Tibial artery (tissue), 4 donors: ENCODE measurements at regions not wholly inside any gene's neighbourhood (a gene's known extent, or its start where the extent isn't known, plus 50 kb on each side); places are given as distances from the start of the nearest gene placed in this dataset.

Experiments used
- DNase-seq, 2 donors: peaks; one replicate each; pipeline ENCODE4 v3.0.0-alpha.2; 2019
- H3K27ac ChIP-seq, 2 donors: fragments of 200-600 bp; sonication (generic) in 1 of 2; 1 replicate in 1 of 2; 2 replicates in 1 of 2; pipeline ENCODE4 v1.5.1; 2018 to 2019; ENCODE audit warnings: mild to moderate bottlenecking in 1 of 2
- H3K27me3 ChIP-seq, 2 donors: fragments of 200-600 bp; sonication (generic) in 1 of 2; one replicate each; pipeline versions ENCODE4 v1.5.1 to v1.6.0; 2016 to 2019
- H3K36me3 ChIP-seq, 3 donors: fragments of 200-600 bp; sonication (generic) in 2 of 3; one replicate each; pipeline ENCODE4 v1.5.1; 2016 to 2019; ENCODE audit warnings: mild to moderate bottlenecking in 2 of 3
- H3K4me1 ChIP-seq, 4 donors: fragments of 200-600 bp; sonication (generic) in 2 of 4; 1 replicate in 3 of 4; 2 replicates in 1 of 4; pipeline ENCODE4 v1.5.1; 2016 to 2019
- H3K4me3 ChIP-seq, 2 donors: fragments of 200-600 bp; sonication (generic) in 1 of 2; 1 replicate in 1 of 2; 2 replicates in 1 of 2; pipeline ENCODE4 v1.5.1; 2018 to 2019; ENCODE audit warnings: mild to moderate bottlenecking in 2 of 2
- H3K9me3 ChIP-seq, 3 donors: fragments of 200-600 bp; sonication (generic) in 1 of 3; one replicate each; pipeline ENCODE4 v1.5.1; 2016 to 2019
- intact Hi-C: fragments of 100-400 bp; cut with DNase I; formaldehyde crosslinking; loops from one replicate; pipeline ENCODE4 v1.15.0; 2023; ENCODE audit warnings: low total_unique reads
- TF ChIP-seq, protein P1 (sequence below), 2 experiments: fragments of 200-600 bp in 1 of 2; fragments of 450-650 bp in 1 of 2; IDR thresholded peaks; one replicate each; pipeline ENCODE4 v1.5.1; 2017 to 2019; ENCODE audit warnings: antibody characterized with exemption in 2 of 2, mild to moderate bottlenecking in 1 of 2, moderate library complexity in 1 of 2

DNA sequence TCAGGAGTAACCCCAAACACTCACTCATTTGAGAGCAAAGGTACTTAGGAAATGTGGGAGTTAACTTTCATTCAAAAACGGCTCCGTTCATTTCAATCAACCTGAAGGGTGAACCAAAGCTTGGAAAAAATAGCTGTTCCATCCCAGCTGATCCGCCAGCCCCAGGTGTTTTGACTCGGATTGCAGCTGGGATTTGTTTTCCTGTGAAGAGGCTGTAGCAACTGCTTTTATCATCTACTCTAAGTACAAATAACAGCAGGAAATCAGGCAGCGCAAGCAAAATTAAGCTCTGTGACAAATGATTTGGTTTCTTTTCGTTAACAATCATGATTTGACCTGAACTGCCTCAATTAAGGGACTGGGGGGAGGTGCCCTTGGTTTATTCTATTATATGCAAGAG lies 154.7 kb downstream of the BEND2 start:
- Histone ChIP-seq H3K9me3 (no peaks in the 10 kb centered on the region), H3K36me3 (no peaks in the 10 kb centered on the region), H3K27ac (no peak overlapping the region), H3K4me1 (no peaks in the 10 kb centered on the region), H3K27me3 (no peaks in the 10 kb centered on the region), H3K4me3 (no peak overlapping the region)
- DNase-seq = no peak
- intact Hi-C loops = no loop called here
- TF ChIP-seq, protein P1, sequence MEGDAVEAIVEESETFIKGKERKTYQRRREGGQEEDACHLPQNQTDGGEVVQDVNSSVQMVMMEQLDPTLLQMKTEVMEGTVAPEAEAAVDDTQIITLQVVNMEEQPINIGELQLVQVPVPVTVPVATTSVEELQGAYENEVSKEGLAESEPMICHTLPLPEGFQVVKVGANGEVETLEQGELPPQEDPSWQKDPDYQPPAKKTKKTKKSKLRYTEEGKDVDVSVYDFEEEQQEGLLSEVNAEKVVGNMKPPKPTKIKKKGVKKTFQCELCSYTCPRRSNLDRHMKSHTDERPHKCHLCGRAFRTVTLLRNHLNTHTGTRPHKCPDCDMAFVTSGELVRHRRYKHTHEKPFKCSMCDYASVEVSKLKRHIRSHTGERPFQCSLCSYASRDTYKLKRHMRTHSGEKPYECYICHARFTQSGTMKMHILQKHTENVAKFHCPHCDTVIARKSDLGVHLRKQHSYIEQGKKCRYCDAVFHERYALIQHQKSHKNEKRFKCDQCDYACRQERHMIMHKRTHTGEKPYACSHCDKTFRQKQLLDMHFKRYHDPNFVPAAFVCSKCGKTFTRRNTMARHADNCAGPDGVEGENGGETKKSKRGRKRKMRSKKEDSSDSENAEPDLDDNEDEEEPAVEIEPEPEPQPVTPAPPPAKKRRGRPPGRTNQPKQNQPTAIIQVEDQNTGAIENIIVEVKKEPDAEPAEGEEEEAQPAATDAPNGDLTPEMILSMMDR (IDR thresholded peaks at IDR 0.05) = no peak

DNA sequence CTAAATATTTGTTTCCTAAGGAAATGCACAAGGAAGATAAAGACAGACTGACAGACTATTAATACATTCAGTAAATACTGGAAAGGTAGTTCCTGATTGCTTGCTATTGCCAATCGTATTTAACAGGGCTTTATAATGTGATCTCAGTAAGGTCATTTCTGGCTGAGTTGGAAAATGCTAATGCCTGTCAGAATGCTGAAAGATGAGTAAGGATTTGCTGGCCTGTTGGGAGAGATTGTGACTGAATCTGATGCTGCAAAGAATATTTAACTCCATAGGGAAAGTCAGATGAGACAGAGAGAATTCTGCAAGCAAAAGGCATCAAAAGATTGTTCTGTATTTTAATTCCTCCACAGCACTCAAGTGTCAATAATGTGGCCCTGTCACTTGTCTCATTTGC lies 169.0 kb downstream of the BEND2 start:
- Histone ChIP-seq H3K4me3 (no peak overlapping the region), H3K27ac (no peak overlapping the region), H3K27me3 (no peaks in the 10 kb centered on the region), H3K4me1 (no peaks in the 10 kb centered on the region), H3K36me3 (no peaks in the 10 kb centered on the region), H3K9me3 (no peaks in the 10 kb centered on the region)
- DNase-seq = no peak
- TF ChIP-seq, protein P1 (IDR thresholded peaks at IDR 0.05) = no peak
- intact Hi-C loops = no loop called here

DNA sequence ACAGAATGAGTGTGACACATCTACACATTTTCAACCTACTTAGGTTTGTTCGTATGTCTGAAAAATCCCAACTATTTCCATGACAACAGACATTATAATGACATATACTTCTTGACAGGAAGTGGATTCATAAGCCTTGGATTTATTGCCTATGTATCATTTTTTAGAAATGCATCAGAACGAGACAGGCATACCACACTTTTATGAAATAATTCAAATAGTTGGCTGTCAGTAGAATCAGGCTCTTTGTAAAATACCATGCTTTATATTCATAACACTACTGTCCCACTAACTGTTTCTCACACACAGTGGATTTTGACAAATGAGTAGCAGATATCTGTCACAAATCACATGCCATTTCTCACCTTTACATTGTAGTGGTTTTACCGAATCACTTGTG lies 173.2 kb downstream of the BEND2 start:
- intact Hi-C loops = no loop called here
- TF ChIP-seq, protein P1 (IDR thresholded peaks at IDR 0.05) = no peak
- DNase-seq = no peak
- H3K36me3 ChIP-seq = no peaks in the 10 kb centered on the region
- no peak overlapping the region for H3K4me3 ChIP-seq
- no peaks in the 10 kb centered on the region for H3K4me1 ChIP-seq
- H3K27ac ChIP-seq = no peak overlapping the region
- no peaks in the 10 kb centered on the region for H3K9me3 ChIP-seq
- H3K27me3 ChIP-seq = no peaks in the 10 kb centered on the region

DNA sequence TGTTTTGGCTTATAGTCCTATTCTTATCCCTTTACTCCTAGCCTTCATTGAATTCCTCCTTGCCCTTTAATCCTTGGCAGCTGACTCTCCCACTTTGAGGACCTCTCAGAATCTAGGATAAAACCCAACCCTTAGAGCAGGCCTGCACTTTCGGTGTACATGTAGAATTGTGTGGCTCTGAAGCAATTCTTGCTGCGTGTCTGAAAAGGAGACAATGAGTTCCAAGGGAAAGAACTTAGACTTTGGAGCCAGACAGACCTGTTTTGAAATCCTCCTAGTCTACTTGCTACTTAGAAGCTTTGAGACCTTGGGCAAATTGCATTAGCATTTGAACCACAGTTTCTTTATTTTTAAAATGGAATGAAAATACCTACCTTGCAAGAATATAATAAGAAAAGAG lies 175.2 kb downstream of the BEND2 start:
- Histone ChIP-seq H3K4me1 (no peaks in the 10 kb centered on the region), H3K27me3 (no peaks in the 10 kb centered on the region), H3K4me3 (no peak overlapping the region), H3K27ac (no peak overlapping the region), H3K36me3 (no peaks in the 10 kb centered on the region), H3K9me3 (no peaks in the 10 kb centered on the region)
- TF ChIP-seq, protein P1 (IDR thresholded peaks at IDR 0.05) = no peak
- intact Hi-C loops = no loop called here
- no peak for DNase-seq

DNA sequence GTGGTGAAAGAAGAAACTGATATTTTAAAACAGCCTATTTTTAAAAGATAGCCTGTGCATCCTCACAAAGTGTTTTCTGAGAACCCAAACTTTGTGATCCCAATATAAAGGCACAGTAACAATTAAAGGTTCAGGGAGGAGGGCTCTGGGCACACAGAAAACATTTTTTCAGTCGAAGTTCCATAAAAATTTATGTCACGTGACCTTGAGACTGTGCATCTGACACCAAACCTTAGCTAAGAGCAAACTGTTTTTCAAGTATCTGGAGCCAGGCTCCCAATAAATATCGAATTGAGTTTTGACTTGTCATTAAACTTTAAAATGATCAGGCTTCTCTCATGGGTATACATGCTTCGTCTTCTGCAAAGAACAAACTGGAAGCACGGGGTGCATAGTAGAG lies 177.9 kb downstream of the BEND2 start:
- Histone ChIP-seq H3K4me3 (no peak overlapping the region), H3K27me3 (no peaks in the 10 kb centered on the region)
- TF ChIP-seq, protein P1 (IDR thresholded peaks at IDR 0.05) = no peak

DNA sequence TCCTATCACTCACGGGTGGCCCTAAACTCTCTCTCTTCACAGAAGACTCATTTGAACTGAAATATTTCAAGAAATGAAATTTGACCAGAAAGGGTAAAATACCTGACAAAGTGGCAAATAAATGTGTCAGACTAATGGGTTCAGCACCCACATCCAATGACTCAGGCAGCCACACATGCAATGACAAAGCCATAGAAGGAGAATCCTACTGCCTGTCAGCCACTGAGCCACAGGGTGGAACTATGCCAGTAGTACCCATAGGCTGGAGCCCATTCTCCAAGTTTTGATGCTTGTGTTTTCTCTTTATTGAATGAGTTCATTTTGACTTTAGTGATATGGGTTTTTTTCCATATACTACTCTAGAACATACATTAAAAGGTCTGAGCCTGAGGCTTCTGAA lies 179.0 kb downstream of the BEND2 start:
- intact Hi-C loops = no loop called here
- TF ChIP-seq, protein P1 (IDR thresholded peaks at IDR 0.05) = no peak
- no peak for DNase-seq
- H3K27me3 ChIP-seq = no peaks in the 10 kb centered on the region
- no peak overlapping the region for H3K4me3 ChIP-seq
- no peaks in the 10 kb centered on the region for H3K9me3 ChIP-seq
- no peaks in the 10 kb centered on the region for H3K36me3 ChIP-seq
- no peak overlapping the region for H3K27ac ChIP-seq
- H3K4me1 ChIP-seq = no peaks in the 10 kb centered on the region

More for the DNA sequence above, 177.9 kb downstream of the BEND2 start:
- H3K9me3 ChIP-seq = no peaks in the 10 kb centered on the region
- no peak for DNase-seq
- no peak overlapping the region for H3K27ac ChIP-seq
- H3K36me3 ChIP-seq = no peaks in the 10 kb centered on the region
- H3K4me1 ChIP-seq = no peaks in the 10 kb centered on the region
- intact Hi-C loops = no loop called here
